HEK293T (cell line): ENCODE measurements at regions not wholly inside any gene's neighbourhood (a gene's known extent, or its start where the extent isn't known, plus 50 kb on each side); places are given as distances from the start of the nearest gene placed in this dataset.

Experiments used
- BHLHE40 ChIP-seq: fragments of 450-650 bp; IDR thresholded peaks from 2 replicates; pipeline ENCODE4 v1.6.1; 2016; ENCODE audit warnings: mild to moderate bottlenecking, moderate library complexity, borderline replicate concordance
- CTBP1 ChIP-seq: fragments of 450-650 bp; IDR thresholded peaks from 2 replicates; pipeline ENCODE4 v1.6.1; 2016; ENCODE audit warnings: borderline replicate concordance
- FOXM1 ChIP-seq: fragments of 450-650 bp; IDR thresholded peaks from 2 replicates; pipeline ENCODE4 v1.6.1; 2017; ENCODE audit warnings: mild to moderate bottlenecking, borderline replicate concordance
- HDGF ChIP-seq: fragments of 450-650 bp; IDR thresholded peaks from 2 replicates; pipeline ENCODE4 v1.6.1; 2017; ENCODE audit warnings: antibody characterized with exemption, borderline replicate concordance
- L3MBTL2 ChIP-seq: fragments of 450-650 bp; conservative IDR thresholded peaks from 2 replicates; pipeline ENCODE4 v1.6.1; 2016; ENCODE audit warnings: mild to moderate bottlenecking
- LEF1 ChIP-seq: fragments of 450-650 bp; IDR thresholded peaks from 2 replicates; pipeline ENCODE4 v1.6.1; 2017; ENCODE audit warnings: mild to moderate bottlenecking, borderline replicate concordance
- SP1 ChIP-seq: fragments of 450-650 bp; IDR thresholded peaks from 2 replicates; pipeline ENCODE4 v1.6.1; 2017
- SUZ12 ChIP-seq: fragments of 450-650 bp; IDR thresholded peaks from 2 replicates; pipeline ENCODE4 v1.6.1; 2016; ENCODE audit warnings: mild to moderate bottlenecking
- TARDBP ChIP-seq: fragments of 450-650 bp; IDR thresholded peaks from 2 replicates; pipeline ENCODE4 v1.6.1; 2016

DNA sequence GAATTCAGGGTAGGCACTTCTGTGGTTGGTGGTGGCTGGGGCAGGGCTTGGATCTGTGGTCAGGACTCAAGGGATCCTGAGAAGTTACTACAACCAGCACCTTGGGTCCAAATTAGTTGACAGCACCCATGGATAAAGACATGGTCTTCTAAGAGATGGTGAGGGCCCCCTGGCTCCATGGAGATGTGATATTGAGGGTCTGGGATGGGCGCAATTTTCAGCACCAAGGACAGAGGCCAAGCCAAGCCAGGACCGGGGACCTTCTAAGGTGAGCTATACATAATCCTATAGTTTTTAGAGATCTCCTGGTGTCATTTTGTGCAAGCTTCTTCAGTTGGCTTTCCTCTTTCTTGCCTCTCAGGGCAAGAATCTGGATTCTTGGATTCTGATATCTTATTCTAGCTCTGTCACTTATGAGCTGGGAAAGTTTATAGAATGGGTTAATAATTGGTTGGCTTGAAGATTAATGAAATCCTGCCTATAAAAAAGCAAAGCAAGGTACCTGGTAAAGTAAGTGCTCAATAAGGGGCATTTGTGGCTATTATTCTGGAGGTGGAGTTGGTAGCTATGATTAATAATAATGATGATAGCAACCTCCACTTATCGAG lies 130.1 kb upstream of the LHX5 start:
- TF ChIP-seq SUZ12, result no peak
- TF ChIP-seq BHLHE40, result no peak
- TF ChIP-seq HDGF, result no peak
- TF ChIP-seq TARDBP, result no peak
- no peak for TF ChIP-seq CTBP1
- no peak for TF ChIP-seq FOXM1
- TF ChIP-seq LEF1, result no peak
- no peak for TF ChIP-seq L3MBTL2
- no peak for TF ChIP-seq SP1
